Panc1 (cell line): ENCODE measurements at regions not wholly inside any gene's neighbourhood (a gene's known extent, or its start where the extent isn't known, plus 50 kb on each side); places are given as distances from the start of the nearest gene placed in this dataset.

Source experiments
- ATAC-seq: fragments of 200-7000 bp; cut with Tn5 transposase; 2 replicates; pipeline ENCODE4 v1.9.1; 2020; ENCODE audit warnings: mild to moderate bottlenecking, moderate library complexity
- BruUV-seq: library from RNA; stranded (reverse); fragments of 400-500 nt; replicated peaks from 2 replicates; lab custom pipeline; 2021; lab: Mats Ljungman, UMichigan
- CTCF ChIA-PET: fragments of 300-600 bp; sonication (Branson Sonifier 250); formaldehyde crosslinking; loops from one replicate; lab custom pipeline; 2022; ENCODE audit warnings: antibody characterized with exemption; lab: Charles Lee
- POLR2A ChIA-PET: fragments of 300-600 bp; sonication (Branson Sonifier 250); formaldehyde crosslinking; loops from one replicate; lab custom pipeline; 2022; ENCODE audit warnings: antibody characterized with exemption; lab: Charles Lee
- DNase-seq: peaks from one replicate; pipeline ENCODE4 v3.0.0-alpha.2; 2010; ENCODE audit warnings: low read depth, low spot score
- H3K27ac ChIP-seq: 2 replicates; pipeline ENCODE4 v1.5.1; 2011; ENCODE audit warnings: mild to moderate bottlenecking, low read length, inconsistent platforms
- H3K27me3 ChIP-seq: fragments of 200-500 bp; sonication (Bioruptor generic); 2 replicates; pipeline ENCODE4 v1.6.0; 2014; ENCODE audit warnings: low read length, inconsistent platforms; ENCODE audit not compliant: control insufficient read depth, insufficient read depth
- H3K36me3 ChIP-seq: fragments of 200-500 bp; sonication (Bioruptor generic); 2 replicates; pipeline ENCODE4 v1.5.1; 2014; ENCODE audit warnings: inconsistent platforms, mild to moderate bottlenecking, low read length, moderate library complexity; ENCODE audit not compliant: control insufficient read depth, insufficient read depth
- H3K4me1 ChIP-seq: 2 replicates; pipeline ENCODE4 v1.5.1; 2011; ENCODE audit warnings: inconsistent platforms, mild to moderate bottlenecking, low read length, moderate library complexity; ENCODE audit not compliant: control insufficient read depth, insufficient read depth
- H3K4me3 ChIP-seq, 2 experiments: 2 replicates each; pipeline ENCODE4 v1.5.1; 2011 to 2012; ENCODE audit warnings: low read depth in 2 of 2, low read length in 2 of 2, mild to moderate bottlenecking in 2 of 2, inconsistent platforms in 1 of 2, moderate library complexity in 1 of 2
- H3K9me3 ChIP-seq: fragments of 200-500 bp; sonication (Bioruptor generic); 2 replicates; pipeline ENCODE4 v1.5.1; 2014; ENCODE audit warnings: low read depth, mild to moderate bottlenecking, inconsistent platforms, low read length, moderate library complexity; ENCODE audit not compliant: control insufficient read depth, insufficient read depth
- POLR2AphosphoS5 ChIP-seq: IDR thresholded peaks from 2 replicates; pipeline ENCODE4 v1.6.1; 2012; ENCODE audit warnings: mild to moderate bottlenecking, low read depth, low read length, moderate library complexity
- SIN3A ChIP-seq: IDR thresholded peaks from 2 replicates; pipeline ENCODE4 v1.6.1; 2012; ENCODE audit warnings: low read depth, mild to moderate bottlenecking, low read length, moderate library complexity, borderline replicate concordance; ENCODE audit not compliant: insufficient read depth
- TCF7L2 ChIP-seq: IDR thresholded peaks from 2 replicates; pipeline ENCODE4 v1.6.1; 2011; ENCODE audit warnings: mild to moderate bottlenecking, low read depth, low read length, inconsistent platforms
- in situ Hi-C: cut with HindIII; loops from 2 replicates; pipeline ENCODE4 v1.10.0; 2016; ENCODE audit warnings: low sequenced_read_pairs, low pct_unique_long_range_greater_than_20kb
- intact Hi-C: fragments of 100-400 bp; cut with micrococcal nuclease; formaldehyde crosslinking; loops from one replicate; pipeline ENCODE4 v1.10.0; 2022; ENCODE audit not compliant: unreplicated experiment
- TF ChIP-seq, protein P1 (sequence below): fragments of 450-650 bp; IDR thresholded peaks from 2 replicates; pipeline ENCODE4 v1.5.1; 2017; ENCODE audit warnings: mild to moderate bottlenecking
- TF ChIP-seq, protein P2 (sequence below), 2 experiments: IDR thresholded peaks; 2 replicates each; pipeline ENCODE4 v1.6.1; 2011 to 2012; ENCODE audit warnings: low read depth in 2 of 2, control low read depth in 1 of 2, low read length in 1 of 2, mild to moderate bottlenecking in 1 of 2, moderate library complexity in 1 of 2; ENCODE audit not compliant: insufficient read depth in 1 of 2

DNA sequence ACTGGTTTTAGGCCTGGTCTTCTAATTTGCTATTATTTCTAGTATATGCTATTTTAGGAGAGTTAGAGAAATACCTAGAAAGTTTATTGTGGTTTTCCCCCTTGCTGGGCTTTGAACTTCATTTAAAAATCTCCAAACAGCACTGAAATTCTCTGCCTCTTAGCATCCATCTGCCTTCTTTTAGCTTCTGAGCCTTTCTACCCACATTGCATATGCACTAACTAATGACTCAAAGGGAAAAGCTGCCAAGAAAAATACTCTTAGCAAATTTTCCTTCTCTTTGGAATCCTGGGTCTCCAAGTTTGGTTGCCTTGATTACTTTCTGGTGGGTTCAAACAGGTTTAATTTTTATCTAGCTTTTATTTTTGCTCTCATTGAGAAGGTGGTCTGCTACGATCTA is 408.4 kb upstream of the PTBP2 start:
- intact Hi-C loops (no loop called here), in situ Hi-C loops (no loop called here)
- ATAC-seq (no peak), DNase-seq (no peak)
- no peaks in the 10 kb centered on the region; the same call in 1 of the 2 replicates for H3K4me1 ChIP-seq
- no peaks in the 10 kb centered on the region for H3K36me3 ChIP-seq
- no peaks in the 10 kb centered on the region for H3K27me3 ChIP-seq
- no peak overlapping the region for H3K27ac ChIP-seq
- BruUV-seq: no TSS peak
- CTCF ChIA-PET: no interaction called here
- H3K9me3 ChIP-seq: no peaks in the 10 kb centered on the region
- no peak overlapping the region for H3K4me3 ChIP-seq
- POLR2A ChIA-PET: no interaction called here
- TF ChIP-seq TCF7L2: no peak
- TF ChIP-seq POLR2AphosphoS5: no peak
- TF ChIP-seq, protein P1, sequence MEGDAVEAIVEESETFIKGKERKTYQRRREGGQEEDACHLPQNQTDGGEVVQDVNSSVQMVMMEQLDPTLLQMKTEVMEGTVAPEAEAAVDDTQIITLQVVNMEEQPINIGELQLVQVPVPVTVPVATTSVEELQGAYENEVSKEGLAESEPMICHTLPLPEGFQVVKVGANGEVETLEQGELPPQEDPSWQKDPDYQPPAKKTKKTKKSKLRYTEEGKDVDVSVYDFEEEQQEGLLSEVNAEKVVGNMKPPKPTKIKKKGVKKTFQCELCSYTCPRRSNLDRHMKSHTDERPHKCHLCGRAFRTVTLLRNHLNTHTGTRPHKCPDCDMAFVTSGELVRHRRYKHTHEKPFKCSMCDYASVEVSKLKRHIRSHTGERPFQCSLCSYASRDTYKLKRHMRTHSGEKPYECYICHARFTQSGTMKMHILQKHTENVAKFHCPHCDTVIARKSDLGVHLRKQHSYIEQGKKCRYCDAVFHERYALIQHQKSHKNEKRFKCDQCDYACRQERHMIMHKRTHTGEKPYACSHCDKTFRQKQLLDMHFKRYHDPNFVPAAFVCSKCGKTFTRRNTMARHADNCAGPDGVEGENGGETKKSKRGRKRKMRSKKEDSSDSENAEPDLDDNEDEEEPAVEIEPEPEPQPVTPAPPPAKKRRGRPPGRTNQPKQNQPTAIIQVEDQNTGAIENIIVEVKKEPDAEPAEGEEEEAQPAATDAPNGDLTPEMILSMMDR: no peak
- no peak for TF ChIP-seq SIN3A
- TF ChIP-seq, protein P2, sequence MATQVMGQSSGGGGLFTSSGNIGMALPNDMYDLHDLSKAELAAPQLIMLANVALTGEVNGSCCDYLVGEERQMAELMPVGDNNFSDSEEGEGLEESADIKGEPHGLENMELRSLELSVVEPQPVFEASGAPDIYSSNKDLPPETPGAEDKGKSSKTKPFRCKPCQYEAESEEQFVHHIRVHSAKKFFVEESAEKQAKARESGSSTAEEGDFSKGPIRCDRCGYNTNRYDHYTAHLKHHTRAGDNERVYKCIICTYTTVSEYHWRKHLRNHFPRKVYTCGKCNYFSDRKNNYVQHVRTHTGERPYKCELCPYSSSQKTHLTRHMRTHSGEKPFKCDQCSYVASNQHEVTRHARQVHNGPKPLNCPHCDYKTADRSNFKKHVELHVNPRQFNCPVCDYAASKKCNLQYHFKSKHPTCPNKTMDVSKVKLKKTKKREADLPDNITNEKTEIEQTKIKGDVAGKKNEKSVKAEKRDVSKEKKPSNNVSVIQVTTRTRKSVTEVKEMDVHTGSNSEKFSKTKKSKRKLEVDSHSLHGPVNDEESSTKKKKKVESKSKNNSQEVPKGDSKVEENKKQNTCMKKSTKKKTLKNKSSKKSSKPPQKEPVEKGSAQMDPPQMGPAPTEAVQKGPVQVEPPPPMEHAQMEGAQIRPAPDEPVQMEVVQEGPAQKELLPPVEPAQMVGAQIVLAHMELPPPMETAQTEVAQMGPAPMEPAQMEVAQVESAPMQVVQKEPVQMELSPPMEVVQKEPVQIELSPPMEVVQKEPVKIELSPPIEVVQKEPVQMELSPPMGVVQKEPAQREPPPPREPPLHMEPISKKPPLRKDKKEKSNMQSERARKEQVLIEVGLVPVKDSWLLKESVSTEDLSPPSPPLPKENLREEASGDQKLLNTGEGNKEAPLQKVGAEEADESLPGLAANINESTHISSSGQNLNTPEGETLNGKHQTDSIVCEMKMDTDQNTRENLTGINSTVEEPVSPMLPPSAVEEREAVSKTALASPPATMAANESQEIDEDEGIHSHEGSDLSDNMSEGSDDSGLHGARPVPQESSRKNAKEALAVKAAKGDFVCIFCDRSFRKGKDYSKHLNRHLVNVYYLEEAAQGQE (IDR thresholded peaks at IDR 0.05; ENCODE audit: insufficient read depth in 1 of 2, low read depth in 2 of 2, low read length in 1 of 2): no peak

DNA sequence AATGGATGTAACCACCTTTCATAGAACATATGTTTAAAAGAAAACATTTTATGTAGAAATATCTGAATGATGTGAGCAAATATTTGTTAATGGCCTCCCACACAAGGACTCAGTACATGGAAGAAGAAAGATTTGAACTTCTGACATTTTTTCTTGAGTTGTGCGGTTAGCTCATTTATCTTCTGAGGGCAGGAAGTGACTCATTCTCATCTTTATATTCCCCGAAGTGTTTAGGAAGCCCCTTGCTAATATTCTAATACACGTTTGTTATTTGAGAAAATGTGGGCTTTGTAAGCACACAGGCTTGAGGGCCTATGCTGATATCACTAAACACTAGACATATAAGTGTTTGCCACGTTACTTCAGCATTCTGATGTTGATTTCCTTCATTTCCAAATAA is 392.5 kb upstream of the PTBP2 start:
- POLR2A ChIA-PET: no interaction called here
- BruUV-seq: no TSS peak

More for the DNA sequence above, 392.5 kb upstream of the PTBP2 start:
- Histone ChIP-seq H3K4me1 (no peaks in the 10 kb centered on the region), H3K36me3 (no peaks in the 10 kb centered on the region), H3K27ac (no peak overlapping the region), H3K27me3 (no peaks in the 10 kb centered on the region), H3K9me3 (no peaks in the 10 kb centered on the region), H3K4me3 (no peak overlapping the region)
- CTCF ChIA-PET: no interaction called here
- ATAC-seq (no peak), DNase-seq (no peak)
- in situ Hi-C loops (no loop called here), intact Hi-C loops (no loop called here)
- no peak for TF ChIP-seq TCF7L2
- TF ChIP-seq POLR2AphosphoS5: no peak
- TF ChIP-seq SIN3A: no peak
- TF ChIP-seq, protein P1: no peak
- TF ChIP-seq, protein P2 (IDR thresholded peaks at IDR 0.05; ENCODE audit: insufficient read depth in 1 of 2, low read depth in 2 of 2, low read length in 1 of 2): no peak
